Lower lobe of right lung (tissue), 2 donors: ENCODE measurements at regions not wholly inside any gene's neighbourhood (a gene's known extent, or its start where the extent isn't known, plus 50 kb on each side); places are given as distances from the start of the nearest gene placed in this dataset.

Experiments used
- ATAC-seq, 2 donors: fragments of 200-7000 bp; cut with Tn5 transposase; one replicate each; pipeline ENCODE4 v1.9.1; 2020 to 2022; ENCODE audit warnings: mild to moderate bottlenecking in 2 of 2, moderate library complexity in 2 of 2
- DNase-seq: peaks from one replicate; pipeline ENCODE4 v3.0.0-alpha.2; 2020
- H3K27ac ChIP-seq: fragments of 200-600 bp; one replicate; pipeline ENCODE4 v1.8.0; 2022
- H3K27me3 ChIP-seq: fragments of 200-600 bp; one replicate; pipeline ENCODE4 v1.8.0; 2022; ENCODE audit warnings: low read depth
- H3K36me3 ChIP-seq: fragments of 200-600 bp; one replicate; pipeline ENCODE4 v1.8.0; 2022; ENCODE audit warnings: mild to moderate bottlenecking
- H3K4me1 ChIP-seq: fragments of 200-600 bp; one replicate; pipeline ENCODE4 v1.8.0; 2022
- H3K4me3 ChIP-seq: fragments of 200-600 bp; one replicate; pipeline ENCODE4 v1.8.0; 2022; ENCODE audit warnings: mild to moderate bottlenecking
- H3K9me3 ChIP-seq: fragments of 200-600 bp; one replicate; pipeline ENCODE4 v1.8.0; 2022
- intact Hi-C: fragments of 100-400 bp; cut with DNase I; formaldehyde crosslinking; loops from one replicate; pipeline ENCODE4 v1.11.0; 2022
- TF ChIP-seq, protein P1 (sequence below): fragments of 200-600 bp; IDR thresholded peaks from one replicate; pipeline ENCODE4 v1.8.0; 2022; ENCODE audit warnings: antibody characterized with exemption, mild to moderate bottlenecking
- donor health status: DM: no; HTN: yes; CAD: no; lungs with severe emphysema.

GRCh38 chr3:146313031-146313745 is 62.3 kb upstream of the PLSCR4 start:
- Histone ChIP-seq H3K27me3 (no peaks in the 10 kb centered on the region), H3K36me3 (no peaks in the 10 kb centered on the region), H3K4me3 (no peak overlapping the region), H3K4me1 (peaks cover 4% of the 10 kb centered on the region), H3K27ac (no peak overlapping the region), H3K9me3 (no peaks in the 10 kb centered on the region)
- ATAC-seq (peak in 1 of 2 donors; percentile 9), DNase-seq (no peak)
- intact Hi-C loops: no loop called here
- TF ChIP-seq, protein P1, sequence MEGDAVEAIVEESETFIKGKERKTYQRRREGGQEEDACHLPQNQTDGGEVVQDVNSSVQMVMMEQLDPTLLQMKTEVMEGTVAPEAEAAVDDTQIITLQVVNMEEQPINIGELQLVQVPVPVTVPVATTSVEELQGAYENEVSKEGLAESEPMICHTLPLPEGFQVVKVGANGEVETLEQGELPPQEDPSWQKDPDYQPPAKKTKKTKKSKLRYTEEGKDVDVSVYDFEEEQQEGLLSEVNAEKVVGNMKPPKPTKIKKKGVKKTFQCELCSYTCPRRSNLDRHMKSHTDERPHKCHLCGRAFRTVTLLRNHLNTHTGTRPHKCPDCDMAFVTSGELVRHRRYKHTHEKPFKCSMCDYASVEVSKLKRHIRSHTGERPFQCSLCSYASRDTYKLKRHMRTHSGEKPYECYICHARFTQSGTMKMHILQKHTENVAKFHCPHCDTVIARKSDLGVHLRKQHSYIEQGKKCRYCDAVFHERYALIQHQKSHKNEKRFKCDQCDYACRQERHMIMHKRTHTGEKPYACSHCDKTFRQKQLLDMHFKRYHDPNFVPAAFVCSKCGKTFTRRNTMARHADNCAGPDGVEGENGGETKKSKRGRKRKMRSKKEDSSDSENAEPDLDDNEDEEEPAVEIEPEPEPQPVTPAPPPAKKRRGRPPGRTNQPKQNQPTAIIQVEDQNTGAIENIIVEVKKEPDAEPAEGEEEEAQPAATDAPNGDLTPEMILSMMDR: no peak

DNA sequence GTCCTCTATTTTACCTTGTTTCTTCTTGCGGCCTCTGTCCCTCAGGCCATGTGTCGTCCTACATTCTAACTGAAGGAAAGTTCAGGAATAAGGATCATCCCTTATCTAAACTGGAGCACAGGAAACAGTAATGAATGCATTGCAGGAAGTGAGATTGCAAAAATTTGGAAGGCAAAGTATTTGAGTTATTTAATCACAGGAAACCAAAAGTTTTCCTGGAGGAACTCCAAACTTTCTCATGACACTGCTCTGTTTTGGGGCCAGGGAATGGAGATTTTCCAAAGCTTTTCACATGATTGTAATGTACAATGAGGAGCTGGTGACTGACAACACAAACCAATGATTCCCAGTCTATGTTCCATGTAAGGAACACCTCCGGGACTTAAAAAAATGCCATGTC is 57.8 kb upstream of the PLSCR4 start:
- Histone ChIP-seq H3K36me3 (no peaks in the 10 kb centered on the region), H3K4me1 (peaks cover 12% of the 10 kb centered on the region), H3K27ac (peak overlapping the region; percentile 37), H3K4me3 (no peak overlapping the region), H3K27me3 (no peaks in the 10 kb centered on the region), H3K9me3 (no peaks in the 10 kb centered on the region)
- TF ChIP-seq, protein P1: no peak
- intact Hi-C loops: no loop called here
- DNase-seq: no peak
- peak; percentile 39 to 51 for ATAC-seq

DNA sequence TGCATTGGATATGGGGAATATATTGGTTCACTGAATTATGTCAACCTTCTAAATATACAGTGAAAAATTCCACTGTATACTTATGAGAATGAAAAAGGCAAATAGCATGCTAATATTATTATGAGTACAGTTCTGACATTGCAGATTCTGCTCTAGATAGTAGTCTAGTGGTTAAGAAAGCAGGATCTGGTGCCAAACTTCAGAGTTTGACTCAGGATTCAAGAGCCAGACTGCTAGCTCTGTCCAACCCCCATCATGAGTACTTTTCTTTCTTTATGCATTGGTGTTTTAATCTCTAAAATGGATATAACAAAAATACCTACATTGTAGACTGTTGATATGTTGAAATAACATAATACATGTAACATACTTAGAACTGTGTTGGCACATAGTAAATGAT is 57.3 kb upstream of the PLSCR4 start:
- TF ChIP-seq, protein P1: no peak
- DNase-seq (no peak), ATAC-seq (peak in 1 of 2 donors; percentile 48)
- Histone ChIP-seq H3K4me3 (no peak overlapping the region), H3K36me3 (no peaks in the 10 kb centered on the region), H3K27me3 (no peaks in the 10 kb centered on the region), H3K27ac (peak overlapping the region; percentile 37), H3K9me3 (no peaks in the 10 kb centered on the region), H3K4me1 (peaks cover 12% of the 10 kb centered on the region)
- intact Hi-C loops: no loop called here

DNA sequence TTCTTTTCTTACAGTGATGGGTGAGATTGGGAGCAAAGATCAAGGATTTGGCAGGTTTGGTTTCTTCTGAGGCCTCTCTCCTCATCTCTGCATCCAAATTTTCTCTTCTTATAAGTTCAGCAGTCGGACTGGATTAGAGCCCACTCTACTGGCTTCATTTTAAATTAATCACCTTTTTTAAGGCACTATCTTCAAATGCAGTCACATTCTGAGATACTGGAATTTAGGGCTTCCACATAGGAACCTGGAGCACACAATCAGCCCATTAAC is 56.5 kb upstream of the PLSCR4 start:
- Histone ChIP-seq H3K27ac (peak overlapping the region; percentile 37), H3K4me1 (peaks cover 12% of the 10 kb centered on the region), H3K9me3 (no peaks in the 10 kb centered on the region), H3K27me3 (no peaks in the 10 kb centered on the region), H3K36me3 (no peaks in the 10 kb centered on the region), H3K4me3 (no peak overlapping the region)
- DNase-seq: no peak
- no peak for ATAC-seq
- TF ChIP-seq, protein P1: no peak
- intact Hi-C loops: no loop called here

DNA sequence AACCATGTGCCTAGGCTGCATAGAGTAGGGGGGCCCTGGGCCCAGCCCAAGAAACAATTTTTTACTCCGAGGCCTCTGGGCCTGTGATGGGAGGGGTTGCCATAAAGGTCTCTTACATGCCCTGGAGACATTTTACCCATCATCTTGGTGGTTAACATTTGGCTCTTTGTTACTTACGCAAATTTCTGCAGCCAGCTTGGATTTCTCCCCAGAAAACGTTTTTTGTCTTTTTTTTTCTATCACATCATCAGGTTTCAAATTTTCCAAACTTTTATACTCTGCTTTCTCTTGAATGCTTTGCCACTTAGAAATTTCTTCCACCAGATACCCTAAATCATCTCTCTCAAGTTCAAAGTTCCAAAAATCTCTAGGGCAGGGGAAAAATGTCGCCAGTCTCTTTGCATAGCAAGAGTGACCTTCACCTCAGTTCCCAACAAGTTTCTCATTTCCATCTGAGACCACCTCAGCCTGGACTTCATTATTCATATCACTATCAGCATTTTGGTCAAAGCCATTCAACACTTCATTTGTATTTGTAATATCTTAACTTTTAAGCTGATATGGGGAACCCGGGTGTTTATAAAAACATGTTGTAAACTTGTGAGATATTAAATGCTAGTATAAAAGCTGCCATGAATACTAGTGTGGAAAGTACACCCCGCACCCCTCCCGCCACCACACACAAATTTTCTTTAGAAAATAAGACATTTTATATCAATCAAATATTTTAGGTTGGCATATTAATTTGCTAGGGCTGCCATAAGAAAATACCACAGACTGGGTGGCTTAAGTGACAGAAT is 56.0 kb upstream of the PLSCR4 start:
- intact Hi-C loops: no loop called here
- Histone ChIP-seq H3K27ac (no peak overlapping the region), H3K4me1 (peaks cover 12% of the 10 kb centered on the region), H3K27me3 (no peaks in the 10 kb centered on the region), H3K36me3 (no peaks in the 10 kb centered on the region), H3K4me3 (no peak overlapping the region), H3K9me3 (no peaks in the 10 kb centered on the region)
- ATAC-seq (no peak), DNase-seq (no peak)
- TF ChIP-seq, protein P1: no peak
